SIG-M5 treated with dmso at 0.1 percent for 504 hours (cell line): ENCODE measurements at regions not wholly inside any gene's neighbourhood (a gene's known extent, or its start where the extent isn't known, plus 50 kb on each side); places are given as distances from the start of the nearest gene placed in this dataset.

Source experiments
- DNase-seq: peaks from one replicate; lab custom pipeline; 2025; ENCODE audit not compliant: unreplicated experiment; lab: John Stamatoyannopoulos, UW

GRCh38 chr5:6198531-6198930, 179.8 kb downstream of the MED10 start:
- no peak for DNase-seq

GRCh38 chr5:6197427-6197826, 180.9 kb downstream of the MED10 start:
- no peak for DNase-seq

GRCh38 chr5:6195711-6196358, 182.5 kb downstream of the MED10 start:
- no peak for DNase-seq

- no peak for DNase-seq
Observed at GRCh38 chr5:6194906-6195612, 183.3 kb downstream of the MED10 start.

GRCh38 chr5:6194261-6194875, 184.0 kb downstream of the MED10 start:
- DNase-seq = no peak

GRCh38 chr5:6193310-6193709, 185.0 kb downstream of the MED10 start:
- no peak for DNase-seq

- no peak for DNase-seq
Observed at GRCh38 chr5:6190838-6191237, 187.5 kb downstream of the MED10 start.

GRCh38 chr5:6188976-6189375, 189.4 kb downstream of the MED10 start:
- DNase-seq = no peak

GRCh38 chr5:6188344-6188743, 190.0 kb downstream of the MED10 start:
- no peak for DNase-seq

GRCh38 chr5:6187501-6187900, 190.8 kb downstream of the MED10 start:
- DNase-seq = no peak

- no peak for DNase-seq
Observed at GRCh38 chr5:6185574-6185973, 192.8 kb downstream of the MED10 start.

GRCh38 chr5:6184481-6184880, 193.9 kb downstream of the MED10 start:
- DNase-seq = no peak

GRCh38 chr5:6183391-6184390, 194.7 kb downstream of the MED10 start:
- no peak for DNase-seq

- no peak for DNase-seq
Observed at GRCh38 chr5:6182271-6182815, 196.0 kb downstream of the MED10 start.

- no peak for DNase-seq
Observed at GRCh38 chr5:6181871-6182270, 196.5 kb downstream of the MED10 start.

- DNase-seq = no peak
Observed at GRCh38 chr5:6181147-6181729, 197.1 kb downstream of the MED10 start.

GRCh38 chr5:6180231-6180872, 198.0 kb downstream of the MED10 start:
- no peak for DNase-seq

- DNase-seq = no peak
Observed at GRCh38 chr5:6178846-6179532, 199.4 kb downstream of the MED10 start.

GRCh38 chr5:6177926-6178325, 200.4 kb downstream of the MED10 start:
- DNase-seq = no peak
